NCI-H345 treated with DMSO at 0.1 percent for 48 hours (cell line): ENCODE measurements at regions not wholly inside any gene's neighbourhood (a gene's known extent, or its start where the extent isn't known, plus 50 kb on each side); places are given as distances from the start of the nearest gene placed in this dataset.

Source experiments
- DNase-seq: peaks from one replicate; lab custom pipeline; 2025; ENCODE audit not compliant: unreplicated experiment; lab: John Stamatoyannopoulos, UW

- no peak for DNase-seq
Measured at GRCh38 chr10:121405953-121406352, 192.3 kb downstream of the FGFR2 start.

- no peak for DNase-seq
Measured at GRCh38 chr10:121406823-121407545, 191.3 kb downstream of the FGFR2 start.

GRCh38 chr10:121409466-121410104 is 188.7 kb downstream of the FGFR2 start:
- no peak for DNase-seq

- DNase-seq, result no peak
Measured at GRCh38 chr10:121411004-121411403, 187.2 kb downstream of the FGFR2 start.

GRCh38 chr10:121413951-121414350 is 184.3 kb downstream of the FGFR2 start:
- DNase-seq, result no peak

GRCh38 chr10:121414366-121415062 is 183.7 kb downstream of the FGFR2 start:
- no peak for DNase-seq

- DNase-seq, result no peak
Measured at GRCh38 chr10:121415063-121415399, 183.2 kb downstream of the FGFR2 start.

- DNase-seq, result no peak
Measured at GRCh38 chr10:121416071-121416470, 182.2 kb downstream of the FGFR2 start.

GRCh38 chr10:121417298-121417697 is 180.9 kb downstream of the FGFR2 start:
- DNase-seq, result no peak

- no peak for DNase-seq
Measured at GRCh38 chr10:121418126-121418777, 180.0 kb downstream of the FGFR2 start.

GRCh38 chr10:121420006-121420405 is 178.2 kb downstream of the FGFR2 start:
- DNase-seq, result no peak

GRCh38 chr10:121422096-121422495 is 176.1 kb downstream of the FGFR2 start:
- DNase-seq, result no peak

GRCh38 chr10:121425623-121426022 is 172.6 kb downstream of the FGFR2 start:
- DNase-seq, result no peak

GRCh38 chr10:121426307-121426706 is 171.9 kb downstream of the FGFR2 start:
- no peak for DNase-seq
